ENCODE measurements at regions not wholly inside any gene's neighbourhood (a gene's known extent, or its start where the extent isn't known, plus 50 kb on each side); places are given as distances from the start of the nearest gene placed in this dataset.

GRCh38 chr16:59941594-59941993, 1207.5 kb upstream of the GOT2 start:
- WGBS (ENCODE audit: insufficient coverage, insufficient read length), result no CpG with 5 or more reads among the region's 4 CpGs
- Histone ChIP-seq H3K27me3 (ENCODE audit: control insufficient read depth, insufficient read depth, low read length) (no peaks in the 10 kb centered on the region), H3K4me1 (ENCODE audit: control insufficient read depth, insufficient read depth, low read length) (no peaks in the 10 kb centered on the region), H3K9me3 (ENCODE audit: control insufficient read depth, insufficient read depth, low read length) (no peaks in the 10 kb centered on the region), H3K36me3 (ENCODE audit: control insufficient read depth, insufficient read depth, low read length) (no peaks in the 10 kb centered on the region), H3K4me3 (ENCODE audit: low read length) (no peak overlapping the region), H3K27ac (ENCODE audit: low read length) (no peak overlapping the region)
- DNase-seq (ENCODE audit: low read depth, low spot score), result no peak

DNA sequence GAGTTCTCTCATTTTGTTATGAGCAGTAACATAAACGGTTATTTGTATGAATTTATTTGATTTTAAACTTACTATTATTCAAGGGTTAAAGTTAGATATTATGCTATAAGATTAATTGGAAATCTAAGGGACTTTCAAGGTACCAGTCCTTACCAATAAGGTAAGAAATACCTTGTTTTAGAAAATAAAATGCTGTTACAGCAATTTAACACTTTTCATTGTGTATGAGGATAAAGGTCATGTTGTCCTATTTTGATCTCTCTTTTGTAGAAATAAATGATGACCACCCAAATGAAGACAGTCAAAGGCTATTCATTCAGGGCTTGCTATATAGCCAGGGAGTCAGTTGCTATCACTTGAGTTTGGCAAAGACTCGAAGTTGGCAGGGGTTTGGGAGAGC, 1185.9 kb upstream of the GOT2 start:
- H3K9me3 ChIP-seq (ENCODE audit: control insufficient read depth, insufficient read depth, low read length), result no peaks in the 10 kb centered on the region
- no CpG with 5 or more reads among the region's 2 CpGs for WGBS (ENCODE audit: insufficient coverage, insufficient read length)
- no peak overlapping the region for H3K27ac ChIP-seq (ENCODE audit: low read length)

GRCh38 chr16:59913666-59914065, 1179.5 kb upstream of the GOT2 start:
- H3K36me3 ChIP-seq (ENCODE audit: control insufficient read depth, insufficient read depth, low read length), result no peaks in the 10 kb centered on the region
- no CpG with 5 or more reads among the region's 1 CpG for WGBS (ENCODE audit: insufficient coverage, insufficient read length)

More for the DNA sequence above, 1185.9 kb upstream of the GOT2 start:
- Histone ChIP-seq H3K27me3 (ENCODE audit: control insufficient read depth, insufficient read depth, low read length) (no peaks in the 10 kb centered on the region), H3K4me1 (ENCODE audit: control insufficient read depth, insufficient read depth, low read length) (no peaks in the 10 kb centered on the region), H3K4me3 (ENCODE audit: low read length) (no peak overlapping the region), H3K36me3 (ENCODE audit: control insufficient read depth, insufficient read depth, low read length) (no peaks in the 10 kb centered on the region)
- no peak for DNase-seq (ENCODE audit: low read depth, low spot score)

DNA sequence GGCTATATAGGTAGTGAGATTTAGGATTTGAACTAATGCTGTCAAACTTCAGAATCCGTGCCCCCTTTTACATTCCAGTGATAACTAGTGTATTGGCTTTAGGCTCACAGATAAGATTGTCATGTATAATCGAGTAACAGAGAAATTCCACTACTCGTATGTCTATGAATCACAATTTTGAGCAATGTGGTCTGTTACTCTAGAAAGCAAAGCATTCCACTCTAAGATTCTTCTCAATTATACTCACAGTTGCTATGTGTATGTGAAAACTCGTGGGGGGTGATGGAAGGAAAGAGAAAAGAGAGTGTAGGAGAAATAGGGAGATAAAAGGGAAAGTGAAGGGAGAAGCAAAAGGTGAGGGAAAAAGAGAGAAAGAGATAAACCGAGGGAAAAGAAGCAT, 1175.1 kb upstream of the GOT2 start:
- no peaks in the 10 kb centered on the region for H3K36me3 ChIP-seq (ENCODE audit: control insufficient read depth, insufficient read depth, low read length)
- H3K9me3 ChIP-seq (ENCODE audit: control insufficient read depth, insufficient read depth, low read length), result no peaks in the 10 kb centered on the region
- no peak for DNase-seq (ENCODE audit: low read depth, low spot score)
- no peak overlapping the region for H3K4me3 ChIP-seq (ENCODE audit: low read length)
- H3K4me1 ChIP-seq (ENCODE audit: control insufficient read depth, insufficient read depth, low read length), result no peaks in the 10 kb centered on the region
- no peaks in the 10 kb centered on the region for H3K27me3 ChIP-seq (ENCODE audit: control insufficient read depth, insufficient read depth, low read length)
- no peak overlapping the region for H3K27ac ChIP-seq (ENCODE audit: low read length)
- WGBS (ENCODE audit: insufficient coverage, insufficient read length), result 100% methylated on average over 1 of the region's 5 CpGs

More at GRCh38 chr16:59913666-59914065, 1179.5 kb upstream of the GOT2 start:
- no peaks in the 10 kb centered on the region for H3K4me1 ChIP-seq (ENCODE audit: control insufficient read depth, insufficient read depth, low read length)
- no peak overlapping the region for H3K4me3 ChIP-seq (ENCODE audit: low read length)
- no peaks in the 10 kb centered on the region for H3K9me3 ChIP-seq (ENCODE audit: control insufficient read depth, insufficient read depth, low read length)
- no peak for DNase-seq (ENCODE audit: low read depth, low spot score)
- no peak overlapping the region for H3K27ac ChIP-seq (ENCODE audit: low read length)
- no peaks in the 10 kb centered on the region for H3K27me3 ChIP-seq (ENCODE audit: control insufficient read depth, insufficient read depth, low read length)

- Histone ChIP-seq H3K36me3 (ENCODE audit: control insufficient read depth, insufficient read depth, low read length) (no peaks in the 10 kb centered on the region), H3K4me3 (ENCODE audit: low read length) (no peak overlapping the region), H3K27me3 (ENCODE audit: control insufficient read depth, insufficient read depth, low read length) (no peaks in the 10 kb centered on the region), H3K9me3 (ENCODE audit: control insufficient read depth, insufficient read depth, low read length) (no peaks in the 10 kb centered on the region), H3K27ac (ENCODE audit: low read length) (no peak overlapping the region), H3K4me1 (ENCODE audit: control insufficient read depth, insufficient read depth, low read length) (no peaks in the 10 kb centered on the region)
- no CpG with 5 or more reads among the region's 4 CpGs for WGBS (ENCODE audit: insufficient coverage, insufficient read length)
- no peak for DNase-seq (ENCODE audit: low read depth, low spot score)
Observed at GRCh38 chr16:59907611-59908010, 1173.5 kb upstream of the GOT2 start.

DNA sequence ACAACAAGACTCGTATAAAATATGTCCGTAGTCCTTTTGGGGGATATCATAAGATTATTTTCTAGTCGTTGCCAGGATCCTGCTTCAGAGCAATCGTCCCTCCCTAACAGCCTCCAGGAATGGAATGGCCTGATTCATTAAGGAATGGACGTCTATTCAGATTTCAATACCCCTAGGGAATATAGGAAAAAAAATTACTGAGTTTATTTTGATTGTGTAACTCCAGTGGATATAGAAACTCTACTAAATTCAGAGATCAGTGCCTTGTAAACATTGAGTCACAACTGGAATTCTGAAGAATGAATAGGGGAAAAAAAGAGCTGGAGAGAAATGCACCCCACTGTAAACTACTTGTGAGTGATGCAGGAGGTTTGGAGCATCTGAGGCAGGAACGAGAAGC, 1171.5 kb upstream of the GOT2 start:
- Histone ChIP-seq H3K4me3 (ENCODE audit: low read length) (no peak overlapping the region), H3K27ac (ENCODE audit: low read length) (no peak overlapping the region), H3K9me3 (ENCODE audit: control insufficient read depth, insufficient read depth, low read length) (no peaks in the 10 kb centered on the region), H3K27me3 (ENCODE audit: control insufficient read depth, insufficient read depth, low read length) (no peaks in the 10 kb centered on the region), H3K4me1 (ENCODE audit: control insufficient read depth, insufficient read depth, low read length) (no peaks in the 10 kb centered on the region), H3K36me3 (ENCODE audit: control insufficient read depth, insufficient read depth, low read length) (no peaks in the 10 kb centered on the region)
- DNase-seq (ENCODE audit: low read depth, low spot score), result no peak
- no CpG with 5 or more reads among the region's 6 CpGs for WGBS (ENCODE audit: insufficient coverage, insufficient read length)

- H3K9me3 ChIP-seq (ENCODE audit: control insufficient read depth, insufficient read depth, low read length), result no peaks in the 10 kb centered on the region
- no peak overlapping the region for H3K4me3 ChIP-seq (ENCODE audit: low read length)
- WGBS (ENCODE audit: insufficient coverage, insufficient read length), result no CpG with 5 or more reads among the region's 2 CpGs
- DNase-seq (ENCODE audit: low read depth, low spot score), result no peak
- H3K36me3 ChIP-seq (ENCODE audit: control insufficient read depth, insufficient read depth, low read length), result no peaks in the 10 kb centered on the region
- H3K27ac ChIP-seq (ENCODE audit: low read length), result no peak overlapping the region
- no peaks in the 10 kb centered on the region for H3K4me1 ChIP-seq (ENCODE audit: control insufficient read depth, insufficient read depth, low read length)
- H3K27me3 ChIP-seq (ENCODE audit: control insufficient read depth, insufficient read depth, low read length), result no peaks in the 10 kb centered on the region
Observed at GRCh38 chr16:59905131-59905530, 1171.0 kb upstream of the GOT2 start.

DNA sequence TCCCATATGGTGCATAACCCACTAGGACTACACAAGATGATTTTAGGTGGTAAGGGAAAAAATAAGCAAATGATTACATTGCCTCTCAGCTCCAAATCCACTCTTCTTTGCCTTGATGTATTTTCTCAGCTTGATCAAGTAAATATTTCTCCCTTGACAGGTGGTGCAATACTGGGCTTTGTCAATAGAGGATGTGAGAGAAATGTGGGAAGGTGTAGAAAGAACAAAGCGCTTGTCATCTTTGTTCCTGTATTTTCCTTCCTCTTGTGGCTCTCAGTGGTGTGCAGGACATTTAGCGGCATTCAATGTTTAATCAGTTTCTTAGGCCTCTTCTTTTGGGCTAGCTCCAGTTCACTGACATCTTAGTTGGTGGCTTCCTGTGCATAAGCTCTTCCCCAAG, 1165.8 kb upstream of the GOT2 start:
- Histone ChIP-seq H3K4me3 (ENCODE audit: low read length) (no peak overlapping the region), H3K27ac (ENCODE audit: low read length) (no peak overlapping the region), H3K27me3 (ENCODE audit: control insufficient read depth, insufficient read depth, low read length) (no peaks in the 10 kb centered on the region), H3K4me1 (ENCODE audit: control insufficient read depth, insufficient read depth, low read length) (no peaks in the 10 kb centered on the region), H3K9me3 (ENCODE audit: control insufficient read depth, insufficient read depth, low read length) (no peaks in the 10 kb centered on the region), H3K36me3 (ENCODE audit: control insufficient read depth, insufficient read depth, low read length) (no peaks in the 10 kb centered on the region)
- DNase-seq (ENCODE audit: low read depth, low spot score), result no peak
- no CpG with 5 or more reads among the region's 2 CpGs for WGBS (ENCODE audit: insufficient coverage, insufficient read length)

DNA sequence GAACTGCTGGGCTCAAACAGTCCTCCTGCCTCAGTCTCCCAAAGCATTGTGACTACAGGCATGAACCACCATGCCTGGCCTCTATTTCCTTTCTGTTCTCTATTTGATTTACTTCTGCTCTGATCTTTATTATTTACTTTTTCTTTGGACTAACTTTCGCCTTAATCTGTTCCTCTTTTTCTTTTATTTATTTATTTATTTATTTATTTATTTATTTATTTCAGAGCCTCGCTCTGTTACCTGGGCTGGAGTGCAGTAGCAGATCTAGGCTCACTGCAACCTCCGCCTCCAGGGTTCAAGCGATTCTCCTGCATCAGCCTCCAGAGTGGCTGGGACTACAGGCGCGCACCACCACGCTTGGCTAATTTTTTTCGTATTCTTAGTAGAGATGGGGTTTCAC, 1158.3 kb upstream of the GOT2 start:
- H3K36me3 ChIP-seq (ENCODE audit: control insufficient read depth, insufficient read depth, low read length), result no peaks in the 10 kb centered on the region
- H3K27ac ChIP-seq (ENCODE audit: low read length), result no peak overlapping the region
- no peak for DNase-seq (ENCODE audit: low read depth, low spot score)
- WGBS (ENCODE audit: insufficient coverage, insufficient read length), result no CpG with 5 or more reads among the region's 8 CpGs
- H3K9me3 ChIP-seq (ENCODE audit: control insufficient read depth, insufficient read depth, low read length), result no peaks in the 10 kb centered on the region
- H3K4me3 ChIP-seq (ENCODE audit: low read length), result no peak overlapping the region
- no peaks in the 10 kb centered on the region for H3K27me3 ChIP-seq (ENCODE audit: control insufficient read depth, insufficient read depth, low read length)
- no peaks in the 10 kb centered on the region for H3K4me1 ChIP-seq (ENCODE audit: control insufficient read depth, insufficient read depth, low read length)

DNA sequence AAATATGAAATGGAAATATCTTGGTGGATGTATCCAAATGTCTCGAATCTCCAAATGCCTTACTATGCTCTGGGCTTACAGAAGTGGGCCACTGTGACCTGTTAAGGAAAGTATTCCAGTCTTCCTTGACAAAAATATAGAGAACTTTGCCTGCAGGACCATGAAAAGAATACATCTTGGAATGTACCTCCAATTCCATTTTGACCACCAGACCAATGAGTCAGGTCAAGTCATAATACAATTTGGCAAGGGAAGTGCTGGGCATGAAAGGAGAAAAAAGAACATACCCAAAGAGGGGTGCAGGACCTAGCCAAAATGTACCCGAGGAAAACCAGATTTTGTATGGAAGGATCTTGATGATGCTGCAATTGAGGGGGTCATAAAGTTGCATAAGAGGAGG, 1153.7 kb upstream of the GOT2 start:
- WGBS (ENCODE audit: insufficient coverage, insufficient read length), result no CpG with 5 or more reads among the region's 2 CpGs
- DNase-seq (ENCODE audit: low read depth, low spot score), result no peak

DNA sequence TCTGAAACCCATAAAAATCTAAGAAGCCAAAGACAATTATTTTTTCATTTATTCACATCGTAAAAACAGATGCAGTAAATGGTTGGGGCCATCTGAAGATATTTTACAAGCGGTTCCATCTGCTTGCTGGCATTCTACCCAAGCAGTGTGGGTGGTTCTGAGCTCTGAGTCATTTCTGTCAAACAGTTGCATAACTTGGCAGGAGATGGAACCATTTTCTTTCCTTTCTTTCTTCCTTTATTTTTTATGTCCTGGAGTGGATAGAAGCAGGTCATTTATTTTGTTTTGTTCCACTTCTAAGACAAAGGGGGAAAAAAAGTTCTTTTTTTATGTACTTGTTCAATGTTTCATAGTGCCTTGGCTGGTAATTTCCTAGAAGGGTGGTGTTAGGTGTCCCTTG, 1151.9 kb upstream of the GOT2 start:
- no peak overlapping the region for H3K4me3 ChIP-seq (ENCODE audit: low read length)
- no peak overlapping the region for H3K27ac ChIP-seq (ENCODE audit: low read length)
- no CpG with 5 or more reads among the region's 2 CpGs for WGBS (ENCODE audit: insufficient coverage, insufficient read length)
- H3K27me3 ChIP-seq (ENCODE audit: control insufficient read depth, insufficient read depth, low read length), result no peaks in the 10 kb centered on the region
- no peaks in the 10 kb centered on the region for H3K4me1 ChIP-seq (ENCODE audit: control insufficient read depth, insufficient read depth, low read length)
- DNase-seq (ENCODE audit: low read depth, low spot score), result no peak
- no peaks in the 10 kb centered on the region for H3K36me3 ChIP-seq (ENCODE audit: control insufficient read depth, insufficient read depth, low read length)
- H3K9me3 ChIP-seq (ENCODE audit: control insufficient read depth, insufficient read depth, low read length), result no peaks in the 10 kb centered on the region

More for the DNA sequence above, 1153.7 kb upstream of the GOT2 start:
- Histone ChIP-seq H3K27ac (ENCODE audit: low read length) (no peak overlapping the region), H3K36me3 (ENCODE audit: control insufficient read depth, insufficient read depth, low read length) (no peaks in the 10 kb centered on the region), H3K9me3 (ENCODE audit: control insufficient read depth, insufficient read depth, low read length) (no peaks in the 10 kb centered on the region), H3K4me1 (ENCODE audit: control insufficient read depth, insufficient read depth, low read length) (no peaks in the 10 kb centered on the region), H3K4me3 (ENCODE audit: low read length) (no peak overlapping the region), H3K27me3 (ENCODE audit: control insufficient read depth, insufficient read depth, low read length) (no peaks in the 10 kb centered on the region)
